SK-N-SH treated with all-trans-retinoic acid at 6 μM for 48 hours (cell line): ENCODE measurements at regions not wholly inside any gene's neighbourhood (a gene's known extent, or its start where the extent isn't known, plus 50 kb on each side); places are given as distances from the start of the nearest gene placed in this dataset.

Experiments used
- ATAC-seq: fragments of 200-7000 bp; cut with Tn5 transposase; 3 replicates; pipeline ENCODE4 v1.9.1; 2020; ENCODE audit warnings: mild to moderate bottlenecking, moderate library complexity
- BACH2 ChIP-seq: fragments of 250-450 bp; sonication (Bioruptor Pico); IDR thresholded peaks from 2 replicates; pipeline ENCODE4 v1.9.0; 2021; ENCODE audit warnings: mild to moderate bottlenecking, borderline replicate concordance
- CSDC2 ChIP-seq: fragments of 250-450 bp; sonication (Bioruptor Pico); IDR thresholded peaks from 2 replicates; pipeline ENCODE4 v1.5.0; 2020; ENCODE audit warnings: mild to moderate bottlenecking, moderate library complexity
- ESRRG ChIP-seq: fragments of 250-450 bp; sonication (Bioruptor Pico); IDR thresholded peaks from 2 replicates; pipeline ENCODE4 v1.6.1; 2021; ENCODE audit warnings: mild to moderate bottlenecking
- GLIS3 ChIP-seq: fragments of 250-450 bp; sonication (Bioruptor Pico); IDR thresholded peaks from 2 replicates; pipeline ENCODE4 v1.5.0; 2020; ENCODE audit warnings: mild to moderate bottlenecking, moderate library complexity
- ISL1 ChIP-seq: fragments of 250-450 bp; sonication (Bioruptor Pico); IDR thresholded peaks from 2 replicates; pipeline ENCODE4 v2.1.2; 2022; ENCODE audit warnings: mild to moderate bottlenecking, moderate library complexity
- OSR1 ChIP-seq: fragments of 250-450 bp; sonication (Bioruptor Pico); IDR thresholded peaks from 2 replicates; pipeline ENCODE4 v1.8.0; 2022; ENCODE audit warnings: moderate library complexity, mild to moderate bottlenecking, inconsistent platforms
- POU6F1 ChIP-seq: fragments of 250-450 bp; sonication (Bioruptor Pico); IDR thresholded peaks from 2 replicates; pipeline ENCODE4 v1.8.0; 2021; ENCODE audit warnings: low read depth, mild to moderate bottlenecking, moderate library complexity, borderline replicate concordance
- PPARA ChIP-seq: fragments of 250-450 bp; sonication (Bioruptor Pico); IDR thresholded peaks from 2 replicates; pipeline ENCODE4 v1.5.0; 2020; ENCODE audit warnings: mild to moderate bottlenecking, borderline replicate concordance
- RARB ChIP-seq: fragments of 250-450 bp; sonication (Bioruptor Pico); IDR thresholded peaks from 2 replicates; pipeline ENCODE4 v1.8.0; 2021; ENCODE audit warnings: mild to moderate bottlenecking, moderate library complexity
- TCF4 ChIP-seq: fragments of 250-450 bp; sonication (Bioruptor Pico); IDR thresholded peaks from 2 replicates; pipeline ENCODE4 v1.8.0; 2021; ENCODE audit warnings: mild to moderate bottlenecking, moderate library complexity, borderline replicate concordance
- ZC3H10 ChIP-seq: fragments of 250-450 bp; sonication (Bioruptor Pico); IDR thresholded peaks from 2 replicates; pipeline ENCODE4 v1.5.1; 2021; ENCODE audit warnings: mild to moderate bottlenecking, moderate library complexity
- ZFP3 ChIP-seq: fragments of 250-450 bp; sonication (Bioruptor Pico); IDR thresholded peaks from 2 replicates; pipeline ENCODE4 v1.5.0; 2020; ENCODE audit warnings: mild to moderate bottlenecking, moderate library complexity
- ZFP30 ChIP-seq: fragments of 450-650 bp; formaldehyde crosslinking; IDR thresholded peaks from 2 replicates; pipeline ENCODE4 v1.5.0; 2022; ENCODE audit warnings: mild to moderate bottlenecking, moderate library complexity
- ZNF565 ChIP-seq: fragments of 450-650 bp; formaldehyde crosslinking; conservative IDR thresholded peaks from 2 replicates; pipeline ENCODE4 v1.5.0; 2020; ENCODE audit warnings: low read depth, mild to moderate bottlenecking, moderate library complexity
- ZNF70 ChIP-seq: fragments of 450-650 bp; formaldehyde crosslinking; IDR thresholded peaks from 2 replicates; pipeline ENCODE4 v1.5.0; 2020; ENCODE audit warnings: mild to moderate bottlenecking, moderate library complexity
- ZNF8 ChIP-seq: fragments of 450-650 bp; formaldehyde crosslinking; IDR thresholded peaks from 2 replicates; pipeline ENCODE4 v1.5.0; 2020; ENCODE audit warnings: mild to moderate bottlenecking, moderate library complexity
- TF ChIP-seq, protein P1 (sequence below): fragments of 250-450 bp; sonication (Bioruptor Pico); IDR thresholded peaks from 2 replicates; pipeline ENCODE4 v1.8.0; 2020; ENCODE audit warnings: mild to moderate bottlenecking, moderate library complexity, borderline replicate concordance
- TF ChIP-seq, protein P2 (sequence below): fragments of 250-450 bp; sonication (Bioruptor Pico); IDR thresholded peaks from 2 replicates; pipeline ENCODE4 v1.5.0; 2020; ENCODE audit warnings: mild to moderate bottlenecking, moderate library complexity
- TF ChIP-seq, protein P3 (sequence below): fragments of 250-450 bp; sonication (Bioruptor Pico); IDR thresholded peaks from 2 replicates; pipeline ENCODE4 v1.5.1; 2021; ENCODE audit warnings: mild to moderate bottlenecking, moderate library complexity

DNA sequence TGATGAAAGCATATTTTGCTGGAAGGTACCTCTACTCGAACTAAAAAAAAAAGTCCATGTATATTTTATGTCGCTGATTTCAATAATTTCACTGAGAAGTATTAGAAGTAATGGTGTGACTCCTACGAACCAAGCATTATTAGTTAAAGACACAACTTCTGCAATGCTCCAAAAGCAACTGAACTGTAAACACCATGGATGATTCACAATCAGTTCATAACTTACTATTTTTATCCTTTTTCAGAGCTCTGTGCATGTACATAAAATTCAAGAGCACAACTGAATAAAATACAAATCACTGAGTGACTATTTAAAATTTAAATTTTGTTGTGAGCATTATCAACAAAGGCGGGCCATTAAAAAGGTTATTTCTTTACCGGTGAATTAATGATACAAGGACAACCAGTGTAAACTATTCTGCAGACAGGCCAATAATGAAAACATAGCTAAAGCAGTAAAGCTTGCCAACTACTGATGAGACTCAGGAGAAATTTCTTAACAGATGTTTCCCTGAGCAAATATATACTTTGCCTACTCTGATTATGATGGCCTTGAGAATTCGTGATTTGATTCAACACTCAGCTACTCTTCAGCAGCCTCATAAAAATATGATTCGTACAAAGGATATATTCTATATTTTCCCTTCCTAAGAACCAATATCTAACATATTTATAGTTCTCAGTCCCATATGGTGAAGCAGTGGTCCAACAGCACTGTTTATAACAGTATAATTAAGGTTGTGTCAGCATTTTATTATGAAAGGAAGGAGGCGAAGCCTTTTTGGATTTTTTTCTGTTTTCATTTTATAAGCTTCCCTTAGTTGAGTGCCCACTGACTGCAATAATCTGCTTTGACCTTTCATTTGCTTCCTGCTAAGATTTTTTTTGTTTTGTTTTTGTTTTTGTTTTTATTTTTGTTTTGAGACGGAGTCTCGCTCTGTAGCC lies 62.8 kb upstream of the NEIL3 start:
- TF ChIP-seq, protein P1, sequence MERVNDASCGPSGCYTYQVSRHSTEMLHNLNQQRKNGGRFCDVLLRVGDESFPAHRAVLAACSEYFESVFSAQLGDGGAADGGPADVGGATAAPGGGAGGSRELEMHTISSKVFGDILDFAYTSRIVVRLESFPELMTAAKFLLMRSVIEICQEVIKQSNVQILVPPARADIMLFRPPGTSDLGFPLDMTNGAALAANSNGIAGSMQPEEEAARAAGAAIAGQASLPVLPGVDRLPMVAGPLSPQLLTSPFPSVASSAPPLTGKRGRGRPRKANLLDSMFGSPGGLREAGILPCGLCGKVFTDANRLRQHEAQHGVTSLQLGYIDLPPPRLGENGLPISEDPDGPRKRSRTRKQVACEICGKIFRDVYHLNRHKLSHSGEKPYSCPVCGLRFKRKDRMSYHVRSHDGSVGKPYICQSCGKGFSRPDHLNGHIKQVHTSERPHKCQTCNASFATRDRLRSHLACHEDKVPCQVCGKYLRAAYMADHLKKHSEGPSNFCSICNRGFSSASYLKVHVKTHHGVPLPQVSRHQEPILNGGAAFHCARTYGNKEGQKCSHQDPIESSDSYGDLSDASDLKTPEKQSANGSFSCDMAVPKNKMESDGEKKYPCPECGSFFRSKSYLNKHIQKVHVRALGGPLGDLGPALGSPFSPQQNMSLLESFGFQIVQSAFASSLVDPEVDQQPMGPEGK (CRISPR knock-in tag) = no peak
- TF ChIP-seq CSDC2 (CRISPR knock-in tag) = no peak
- TF ChIP-seq ZC3H10 (CRISPR knock-in tag) = no peak
- no peak for TF ChIP-seq GLIS3 (CRISPR knock-in tag)
- TF ChIP-seq, protein P2, sequence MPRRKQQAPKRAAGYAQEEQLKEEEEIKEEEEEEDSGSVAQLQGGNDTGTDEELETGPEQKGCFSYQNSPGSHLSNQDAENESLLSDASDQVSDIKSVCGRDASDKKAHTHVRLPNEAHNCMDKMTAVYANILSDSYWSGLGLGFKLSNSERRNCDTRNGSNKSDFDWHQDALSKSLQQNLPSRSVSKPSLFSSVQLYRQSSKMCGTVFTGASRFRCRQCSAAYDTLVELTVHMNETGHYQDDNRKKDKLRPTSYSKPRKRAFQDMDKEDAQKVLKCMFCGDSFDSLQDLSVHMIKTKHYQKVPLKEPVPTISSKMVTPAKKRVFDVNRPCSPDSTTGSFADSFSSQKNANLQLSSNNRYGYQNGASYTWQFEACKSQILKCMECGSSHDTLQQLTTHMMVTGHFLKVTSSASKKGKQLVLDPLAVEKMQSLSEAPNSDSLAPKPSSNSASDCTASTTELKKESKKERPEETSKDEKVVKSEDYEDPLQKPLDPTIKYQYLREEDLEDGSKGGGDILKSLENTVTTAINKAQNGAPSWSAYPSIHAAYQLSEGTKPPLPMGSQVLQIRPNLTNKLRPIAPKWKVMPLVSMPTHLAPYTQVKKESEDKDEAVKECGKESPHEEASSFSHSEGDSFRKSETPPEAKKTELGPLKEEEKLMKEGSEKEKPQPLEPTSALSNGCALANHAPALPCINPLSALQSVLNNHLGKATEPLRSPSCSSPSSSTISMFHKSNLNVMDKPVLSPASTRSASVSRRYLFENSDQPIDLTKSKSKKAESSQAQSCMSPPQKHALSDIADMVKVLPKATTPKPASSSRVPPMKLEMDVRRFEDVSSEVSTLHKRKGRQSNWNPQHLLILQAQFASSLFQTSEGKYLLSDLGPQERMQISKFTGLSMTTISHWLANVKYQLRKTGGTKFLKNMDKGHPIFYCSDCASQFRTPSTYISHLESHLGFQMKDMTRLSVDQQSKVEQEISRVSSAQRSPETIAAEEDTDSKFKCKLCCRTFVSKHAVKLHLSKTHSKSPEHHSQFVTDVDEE (CRISPR knock-in tag) = no peak
- no peak for TF ChIP-seq RARB (CRISPR knock-in tag)
- no peak for TF ChIP-seq ESRRG (CRISPR knock-in tag)
- no peak for TF ChIP-seq ZNF8 (CRISPR knock-in tag)
- no peak for TF ChIP-seq ZNF565
- TF ChIP-seq, all 23 proteins: peak for 0
- ATAC-seq = no peak; the same call in 2 of the 3 replicates

- TF ChIP-seq ISL1 (no peak), TCF4 (no peak), ZNF70 (CRISPR knock-in tag) (no peak), PPARA (CRISPR knock-in tag) (no peak), GLIS3 (CRISPR knock-in tag) (no peak), OSR1 (no peak), POU6F1 (no peak), ZFP30 (CRISPR knock-in tag) (no peak), BACH2 (CRISPR knock-in tag) (no peak), ZNF8 (CRISPR knock-in tag) (no peak), ZFP3 (CRISPR knock-in tag) (no peak), ZC3H10 (CRISPR knock-in tag) (no peak)
- TF ChIP-seq, protein P3, sequence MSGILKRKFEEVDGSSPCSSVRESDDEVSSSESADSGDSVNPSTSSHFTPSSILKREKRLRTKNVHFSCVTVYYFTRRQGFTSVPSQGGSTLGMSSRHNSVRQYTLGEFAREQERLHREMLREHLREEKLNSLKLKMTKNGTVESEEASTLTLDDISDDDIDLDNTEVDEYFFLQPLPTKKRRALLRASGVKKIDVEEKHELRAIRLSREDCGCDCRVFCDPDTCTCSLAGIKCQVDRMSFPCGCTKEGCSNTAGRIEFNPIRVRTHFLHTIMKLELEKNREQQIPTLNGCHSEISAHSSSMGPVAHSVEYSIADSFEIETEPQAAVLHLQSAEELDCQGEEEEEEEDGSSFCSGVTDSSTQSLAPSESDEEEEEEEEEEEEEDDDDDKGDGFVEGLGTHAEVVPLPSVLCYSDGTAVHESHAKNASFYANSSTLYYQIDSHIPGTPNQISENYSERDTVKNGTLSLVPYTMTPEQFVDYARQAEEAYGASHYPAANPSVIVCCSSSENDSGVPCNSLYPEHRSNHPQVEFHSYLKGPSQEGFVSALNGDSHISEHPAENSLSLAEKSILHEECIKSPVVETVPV (CRISPR knock-in tag) = no peak
- TF ChIP-seq, protein P1 (CRISPR knock-in tag) = no peak
- TF ChIP-seq, protein P2 (CRISPR knock-in tag) = no peak
- ATAC-seq = peak; percentile 99
Measured at GRCh38 chr4:177250056-177250696, 59.5 kb upstream of the NEIL3 start.
